GM12878 (cell line): ENCODE measurements at regions not wholly inside any gene's neighbourhood (a gene's known extent, or its start where the extent isn't known, plus 50 kb on each side); places are given as distances from the start of the nearest gene placed in this dataset.

ENCODE experiments used
- ATAC-seq: fragments of 200-7000 bp; cut with Tn5 transposase; 3 replicates; pipeline ENCODE4 v1.9.1; 2020; ENCODE audit warnings: mild to moderate bottlenecking, moderate library complexity
- BruUV-seq: library from RNA; stranded (reverse); fragments of 400-500 nt; replicated peaks from 2 replicates; lab custom pipeline; 2021; lab: Mats Ljungman, UMichigan
- CTCF ChIA-PET: fragments of 300-600 bp; sonication (Branson Sonifier 250); formaldehyde crosslinking; extraction: SDS; loops from one replicate; lab custom pipeline; 2021; ENCODE audit warnings: inconsistent platforms; lab: Yijun Ruan, JAX
- POLR2A ChIA-PET: fragments of 350-600 bp; formaldehyde crosslinking; extraction: SDS; loops from one replicate; lab custom pipeline; 2021; ENCODE audit warnings: inconsistent platforms; lab: Charles Lee
- RAD21 ChIA-PET: fragments of 300-600 bp; sonication (Branson Sonifier 250); formaldehyde crosslinking; loops from one replicate; lab custom pipeline; 2023; ENCODE audit warnings: antibody characterized with exemption; ENCODE audit not compliant: unreplicated experiment; lab: Charles Lee
- SMC1A ChIA-PET: fragments of 300-600 bp; sonication (Branson Sonifier 250); formaldehyde crosslinking; loops from one replicate; lab custom pipeline; 2023; ENCODE audit not compliant: unreplicated experiment, uncharacterized antibody; lab: Charles Lee
- DNase-seq: peaks from one replicate; pipeline ENCODE4 v3.0.0-alpha.2; 2011; ENCODE audit warnings: low read depth, low spot score
- FAIRE-seq: peaks from 3 replicates; lab custom pipeline; 2011; peaks lifted over from hg19 to GRCh38; lab: Jason Lieb, UNC
- H2AFZ ChIP-seq: 2 replicates; pipeline ENCODE4 v1.6.0; 2011; ENCODE audit warnings: low read depth, low read length, control low read depth; ENCODE audit not compliant: control insufficient read depth
- H3K27ac ChIP-seq: 2 replicates; pipeline ENCODE4 v1.5.1; 2011; ENCODE audit warnings: control low read depth; ENCODE audit not compliant: control insufficient read depth, insufficient read depth
- H3K27me3 ChIP-seq, 2 experiments: replicated peaks in 1 of 2; 2 replicates each; pipeline versions ENCODE4 v1.6.0 to v1.6.1; 2011; ENCODE audit warnings: low read length in 1 of 2; ENCODE audit not compliant: control insufficient read depth in 2 of 2, insufficient read depth in 2 of 2
- H3K36me3 ChIP-seq, 2 experiments: 2 replicates each; pipeline ENCODE4 v1.5.1; 2011; ENCODE audit warnings: low read length in 1 of 2; ENCODE audit not compliant: control insufficient read depth in 2 of 2, insufficient read depth in 2 of 2
- H3K4me1 ChIP-seq: 2 replicates; pipeline ENCODE4 v1.6.1; 2011; ENCODE audit warnings: mild to moderate bottlenecking, low read length, moderate library complexity, mixed read lengths; ENCODE audit not compliant: control insufficient read depth, insufficient read depth
- H3K4me2 ChIP-seq: 2 replicates; pipeline ENCODE4 v1.6.0; 2011; ENCODE audit warnings: control low read depth; ENCODE audit not compliant: control insufficient read depth, insufficient read depth
- H3K4me3 ChIP-seq: fragments of 200-600 bp; sonication (generic); 2 replicates; pipeline ENCODE4 v1.5.1; 2016
- H3K79me2 ChIP-seq: 2 replicates; pipeline ENCODE4 v1.6.0; 2011; ENCODE audit warnings: low read length; ENCODE audit not compliant: control insufficient read depth, insufficient read depth
- H3K9ac ChIP-seq: 2 replicates; pipeline ENCODE4 v1.8.0; 2011; ENCODE audit warnings: low read length, control low read depth, mixed read lengths; ENCODE audit not compliant: control insufficient read depth, insufficient read depth
- H3K9me3 ChIP-seq: replicated peaks from 3 replicates; pipeline ENCODE4 v1.5.1; 2011; ENCODE audit warnings: mild to moderate bottlenecking, low read length; ENCODE audit not compliant: control insufficient read depth, insufficient read depth
- H4K20me1 ChIP-seq: 2 replicates; pipeline ENCODE4 v1.6.0; 2011; ENCODE audit not compliant: control insufficient read depth, insufficient read depth
- DPF2 ChIP-seq: fragments of 450-650 bp; IDR thresholded peaks from 2 replicates; pipeline ENCODE4 v1.6.1; 2017; ENCODE audit warnings: mild to moderate bottlenecking
- EP300 ChIP-seq, 2 experiments: fragments of 150-350 bp in 1 of 2; IDR thresholded peaks; 2 replicates each; pipeline ENCODE4 v1.6.1; 2011 to 2012; ENCODE audit warnings: low read depth in 2 of 2, low read length in 2 of 2, borderline replicate concordance in 1 of 2, improper control_type of control experiment in 1 of 2, inconsistent platforms in 1 of 2; ENCODE audit not compliant: control insufficient read depth in 1 of 2
- IRF3 ChIP-seq: fragments of 450-650 bp; IDR thresholded peaks from 2 replicates; pipeline ENCODE4 v1.6.1; 2014; ENCODE audit warnings: mild to moderate bottlenecking
- JUNB ChIP-seq: IDR thresholded peaks from 2 replicates; pipeline ENCODE4 v1.6.1; 2016; ENCODE audit warnings: antibody characterized with exemption, mild to moderate bottlenecking
- KDM1A ChIP-seq: fragments of 200-600 bp; sonication (generic); IDR thresholded peaks from 2 replicates; pipeline ENCODE4 v1.6.1; 2016; ENCODE audit warnings: borderline replicate concordance
- MAX ChIP-seq: IDR thresholded peaks from 2 replicates; pipeline ENCODE4 v1.6.1; 2012; ENCODE audit warnings: low read depth, low read length, improper control_type of control experiment
- MYC ChIP-seq: IDR thresholded peaks from 2 replicates; pipeline ENCODE4 v1.6.1; 2011; ENCODE audit warnings: mild to moderate bottlenecking, low read length, moderate library complexity, inconsistent platforms; ENCODE audit not compliant: insufficient read depth, insufficient replicate concordance, insufficient read length, severe bottlenecking
- NRF1 ChIP-seq: conservative IDR thresholded peaks from 2 replicates; pipeline ENCODE4 v1.6.1; 2011; ENCODE audit warnings: mild to moderate bottlenecking, low read depth, low read length, improper control_type of control experiment
- RCOR1 ChIP-seq: conservative IDR thresholded peaks from 2 replicates; pipeline ENCODE4 v1.6.1; 2012; ENCODE audit warnings: low read depth, low read length, improper control_type of control experiment
- REST ChIP-seq: IDR thresholded peaks from 2 replicates; pipeline ENCODE4 v1.6.1; 2012; ENCODE audit warnings: mild to moderate bottlenecking, low read depth, low read length
- SMAD1 ChIP-seq: fragments of 450-650 bp; IDR thresholded peaks from 2 replicates; pipeline ENCODE4 v1.6.1; 2018; ENCODE audit warnings: mild to moderate bottlenecking, low read depth; ENCODE audit not compliant: partially characterized antibody
- TARDBP ChIP-seq: IDR thresholded peaks from 2 replicates; pipeline ENCODE4 v1.6.1; 2016; ENCODE audit warnings: borderline replicate concordance
- ZBTB33 ChIP-seq: fragments of 450-650 bp; IDR thresholded peaks from 2 replicates; pipeline ENCODE4 v1.6.1; 2017; ENCODE audit warnings: mild to moderate bottlenecking
- WGBS: methylation state at CpG from one replicate; pipeline ENCODE4 v1.1.6; 2016; ENCODE audit warnings: low lambda C conversion rate; ENCODE audit not compliant: insufficient replicate concordance, insufficient coverage; ENCODE audit errors: missing lambda C conversion rate; 5-methylcytosine and 5-hydroxymethylcytosine counted together
- in situ Hi-C: fragments of 300-500 bp; cut with MboI; formaldehyde crosslinking; loops from 9 replicates; pipeline ENCODE4 v1.14.3; 2018; ENCODE audit warnings: mixed read lengths
- intact Hi-C: fragments of 100-400 bp; cut with micrococcal nuclease; formaldehyde crosslinking; loops from one replicate; pipeline ENCODE4 v1.14.2; 2022; ENCODE audit not compliant: unreplicated experiment
- TF ChIP-seq, protein P1 (sequence below): fragments of 450-650 bp; IDR thresholded peaks from 2 replicates; pipeline ENCODE4 v1.6.1; 2017; ENCODE audit warnings: mild to moderate bottlenecking, moderate library complexity

- POLR2A ChIA-PET = no interaction called here
- Histone ChIP-seq H3K4me1 (no peaks in the 10 kb centered on the region), H3K36me3 (no peaks in the 10 kb centered on the region), H3K27ac (no peak overlapping the region), H3K4me2 (no peak overlapping the region), H3K4me3 (no peak overlapping the region), H2AFZ (no peak overlapping the region), H3K27me3 (no peaks in the 10 kb centered on the region; a peak in 1 of 4 replicates), H3K9me3 (no peaks in the 10 kb centered on the region), H3K79me2 (no peaks in the 10 kb centered on the region), H3K9ac (no peak overlapping the region), H4K20me1 (no peaks in the 10 kb centered on the region)
- SMC1A ChIA-PET = no interaction called here
- in situ Hi-C loops (loop anchor here (5.0 kb wide), 1 partner anchor 958 kb away; no protein-coding TSS in a partner anchor), intact Hi-C loops (no loop called here)
- no peak for FAIRE-seq
- RAD21 ChIA-PET = no interaction called here
- no peak for ATAC-seq
- WGBS = 25% methylated on average over 10 of the region's 10 CpGs
- CTCF ChIA-PET = no interaction called here
- no TSS peak for BruUV-seq
- DNase-seq = no peak
- TF ChIP-seq NRF1 (no peak), KDM1A (no peak), MYC (no peak), DPF2 (no peak), REST (no peak), ZBTB33 (no peak), MAX (no peak), TARDBP (no peak), JUNB (no peak), EP300 (IDR thresholded peaks at IDR 0.05; ENCODE audit: borderline replicate concordance in 1 of 2, control insufficient read depth in 1 of 2, low read depth in 2 of 2, low read length in 2 of 2) (no peak), RCOR1 (no peak), IRF3 (no peak), SMAD1 (no peak)
- TF ChIP-seq, protein P1, sequence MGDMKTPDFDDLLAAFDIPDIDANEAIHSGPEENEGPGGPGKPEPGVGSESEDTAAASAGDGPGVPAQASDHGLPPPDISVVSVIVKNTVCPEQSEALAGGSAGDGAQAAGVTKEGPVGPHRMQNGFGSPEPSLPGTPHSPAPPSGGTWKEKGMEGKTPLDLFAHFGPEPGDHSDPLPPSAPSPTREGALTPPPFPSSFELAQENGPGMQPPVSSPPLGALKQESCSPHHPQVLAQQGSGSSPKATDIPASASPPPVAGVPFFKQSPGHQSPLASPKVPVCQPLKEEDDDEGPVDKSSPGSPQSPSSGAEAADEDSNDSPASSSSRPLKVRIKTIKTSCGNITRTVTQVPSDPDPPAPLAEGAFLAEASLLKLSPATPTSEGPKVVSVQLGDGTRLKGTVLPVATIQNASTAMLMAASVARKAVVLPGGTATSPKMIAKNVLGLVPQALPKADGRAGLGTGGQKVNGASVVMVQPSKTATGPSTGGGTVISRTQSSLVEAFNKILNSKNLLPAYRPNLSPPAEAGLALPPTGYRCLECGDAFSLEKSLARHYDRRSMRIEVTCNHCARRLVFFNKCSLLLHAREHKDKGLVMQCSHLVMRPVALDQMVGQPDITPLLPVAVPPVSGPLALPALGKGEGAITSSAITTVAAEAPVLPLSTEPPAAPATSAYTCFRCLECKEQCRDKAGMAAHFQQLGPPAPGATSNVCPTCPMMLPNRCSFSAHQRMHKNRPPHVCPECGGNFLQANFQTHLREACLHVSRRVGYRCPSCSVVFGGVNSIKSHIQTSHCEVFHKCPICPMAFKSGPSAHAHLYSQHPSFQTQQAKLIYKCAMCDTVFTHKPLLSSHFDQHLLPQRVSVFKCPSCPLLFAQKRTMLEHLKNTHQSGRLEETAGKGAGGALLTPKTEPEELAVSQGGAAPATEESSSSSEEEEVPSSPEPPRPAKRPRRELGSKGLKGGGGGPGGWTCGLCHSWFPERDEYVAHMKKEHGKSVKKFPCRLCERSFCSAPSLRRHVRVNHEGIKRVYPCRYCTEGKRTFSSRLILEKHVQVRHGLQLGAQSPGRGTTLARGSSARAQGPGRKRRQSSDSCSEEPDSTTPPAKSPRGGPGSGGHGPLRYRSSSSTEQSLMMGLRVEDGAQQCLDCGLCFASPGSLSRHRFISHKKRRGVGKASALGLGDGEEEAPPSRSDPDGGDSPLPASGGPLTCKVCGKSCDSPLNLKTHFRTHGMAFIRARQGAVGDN = no peak
Observed at GRCh38 chr3:11914651-11915050, 68.0 kb upstream of the TAMM41 start.
